Natural killer cell (primary cell): ENCODE measurements at regions not wholly inside any gene's neighbourhood (a gene's known extent, or its start where the extent isn't known, plus 50 kb on each side); places are given as distances from the start of the nearest gene placed in this dataset.

ENCODE experiments used
- ATAC-seq, 3 donors: fragments of 150-1000 bp in 2 of 3; fragments of 200-7000 bp in 1 of 3; cut with Tn5 transposase; 1 replicate in 1 of 3; 2 replicates in 2 of 3; pipeline ENCODE4 v1.10.0; 2021; ENCODE audit warnings: mild to moderate bottlenecking in 2 of 3, moderate library complexity in 2 of 3
- DNase-seq, 2 donors: peaks; one replicate each; pipeline versions ENCODE4 v3.0.0 to v3.0.0-alpha.2; 2013 to 2021; ENCODE audit warnings: mixed read lengths in 1 of 2
- H3K27ac ChIP-seq: one replicate; pipeline ENCODE4 v1.5.1; 2013; ENCODE audit warnings: mild to moderate bottlenecking, low read length
- H3K27me3 ChIP-seq: one replicate; pipeline ENCODE4 v1.6.1; 2013; ENCODE audit warnings: low read length; ENCODE audit not compliant: control insufficient read depth, insufficient read depth
- H3K36me3 ChIP-seq: one replicate; pipeline ENCODE4 v1.6.1; 2013; ENCODE audit warnings: low read length; ENCODE audit not compliant: control insufficient read depth, insufficient read depth
- H3K4me1 ChIP-seq: one replicate; pipeline ENCODE4 v1.6.1; 2013; ENCODE audit warnings: low read length; ENCODE audit not compliant: control insufficient read depth, insufficient read depth
- H3K4me3 ChIP-seq: one replicate; pipeline ENCODE4 v1.5.1; 2013; ENCODE audit warnings: low read length
- H3K9me3 ChIP-seq: one replicate; pipeline ENCODE4 v1.6.1; 2013; ENCODE audit warnings: low read length; ENCODE audit not compliant: control insufficient read depth, insufficient read depth
- H3K27ac Mint-ChIP-seq, 2 donors: one replicate each; pipeline ENCODE4 v1.8.0; 2022; ENCODE audit warnings: mild to moderate bottlenecking in 2 of 2, mixed read lengths in 2 of 2, moderate library complexity in 1 of 2
- H3K27me3 Mint-ChIP-seq, 2 donors: one replicate each; pipeline ENCODE4 v1.8.0; 2022; ENCODE audit warnings: low read depth in 2 of 2, mixed read lengths in 2 of 2
- H3K36me3 Mint-ChIP-seq: one replicate; pipeline ENCODE4 v1.8.0; 2022; ENCODE audit warnings: mixed read lengths
- H3K4me1 Mint-ChIP-seq, 2 donors: one replicate each; pipeline ENCODE4 v1.8.0; 2022; ENCODE audit warnings: mixed read lengths in 2 of 2
- H3K4me3 Mint-ChIP-seq: one replicate; pipeline ENCODE4 v1.8.0; 2022; ENCODE audit warnings: mild to moderate bottlenecking, moderate library complexity, mixed read lengths
- H3K9me3 Mint-ChIP-seq, 2 donors: one replicate each; pipeline ENCODE4 v1.8.0; 2022; ENCODE audit warnings: mixed read lengths in 2 of 2
- CTCF ChIP-seq: fragments of 200-600 bp; IDR thresholded peaks from one replicate; pipeline ENCODE4 v1.8.0; 2022; ENCODE audit warnings: antibody characterized with exemption
- WGBS: methylation state at CpG from one replicate; pipeline ENCODE4 v1.1.7; 2013; ENCODE audit warnings: missing lambda C conversion rate; ENCODE audit not compliant: insufficient coverage; 5-methylcytosine and 5-hydroxymethylcytosine counted together
- intact Hi-C: fragments of 100-400 bp; cut with micrococcal nuclease; formaldehyde crosslinking; loops from one replicate; pipeline ENCODE4 v1.14.2; 2022

DNA sequence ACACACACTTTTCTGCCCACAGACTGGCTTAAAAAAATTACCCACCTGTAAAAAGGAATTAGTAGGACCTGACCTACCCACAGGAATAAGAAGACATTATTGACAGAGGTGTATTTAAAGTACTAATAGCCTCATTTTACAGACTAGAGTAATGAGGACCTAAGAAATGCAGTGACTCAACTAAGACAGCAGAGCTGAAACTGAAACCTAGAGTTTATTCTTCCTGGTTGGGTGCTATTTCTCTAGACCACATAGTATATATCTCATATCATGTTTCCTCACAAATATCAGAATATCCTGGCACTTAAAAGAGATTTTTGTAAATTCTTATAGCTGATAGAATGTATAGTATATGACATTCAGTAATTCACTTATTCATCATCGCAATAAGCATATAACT is 435.0 kb downstream of the MAGEE1 start:
- no peak overlapping the region for H3K27ac Mint-ChIP-seq
- H3K36me3 Mint-ChIP-seq: no peaks in the 10 kb centered on the region
- no CpG with 5 or more reads among the region's 1 CpG for WGBS
- no peaks in the 10 kb centered on the region for H3K4me1 ChIP-seq
- ATAC-seq: no peak
- H3K4me3 ChIP-seq: no peak overlapping the region
- no peaks in the 10 kb centered on the region for H3K4me1 Mint-ChIP-seq
- H3K27me3 ChIP-seq: no peaks in the 10 kb centered on the region
- no peak overlapping the region for H3K27ac ChIP-seq
- no peak for DNase-seq
- no peaks in the 10 kb centered on the region for H3K36me3 ChIP-seq
- no peaks in the 10 kb centered on the region for H3K27me3 Mint-ChIP-seq
- intact Hi-C loops: no loop called here
- no peak for TF ChIP-seq CTCF
- no peaks in the 10 kb centered on the region for H3K9me3 Mint-ChIP-seq
- no peaks in the 10 kb centered on the region for H3K9me3 ChIP-seq
- no peak overlapping the region for H3K4me3 Mint-ChIP-seq

- no peak for TF ChIP-seq CTCF
- intact Hi-C loops: no loop called here
- Mint-ChIP-seq H3K27ac (no peak overlapping the region), H3K27me3 (no peaks in the 10 kb centered on the region), H3K4me3 (no peak overlapping the region), H3K9me3 (peaks cover 6 to 10% of the 10 kb centered on the region in 2 donors), H3K4me1 (no peaks in the 10 kb centered on the region), H3K36me3 (no peaks in the 10 kb centered on the region)
- DNase-seq (no peak), ATAC-seq (no peak)
- H3K36me3 ChIP-seq: no peaks in the 10 kb centered on the region
- H3K4me1 ChIP-seq: no peaks in the 10 kb centered on the region
- WGBS: no CpG with 5 or more reads among the region's 2 CpGs
- H3K27me3 ChIP-seq: no peaks in the 10 kb centered on the region
- no peak overlapping the region for H3K27ac ChIP-seq
- H3K9me3 ChIP-seq: no peaks in the 10 kb centered on the region
- no peak overlapping the region for H3K4me3 ChIP-seq
Observed at GRCh38 chrX:76893930-76894329, 466.4 kb downstream of the MAGEE1 start.

GRCh38 chrX:76915836-76916235 is 488.3 kb downstream of the MAGEE1 start:
- H3K4me1 ChIP-seq: no peaks in the 10 kb centered on the region
- DNase-seq (no peak), ATAC-seq (no peak)
- no peaks in the 10 kb centered on the region for H3K27me3 Mint-ChIP-seq
- H3K36me3 Mint-ChIP-seq: no peaks in the 10 kb centered on the region
- peaks cover under 1 to 3% of the 10 kb centered on the region in 2 donors for H3K9me3 Mint-ChIP-seq
- TF ChIP-seq CTCF: no peak
- H3K4me3 Mint-ChIP-seq: no peak overlapping the region
- intact Hi-C loops: no loop called here
- WGBS: 88% methylated on average over 1 of the region's 4 CpGs
- H3K4me3 ChIP-seq: no peak overlapping the region
- no peak overlapping the region for H3K27ac ChIP-seq
- no peaks in the 10 kb centered on the region for H3K9me3 ChIP-seq
- H3K4me1 Mint-ChIP-seq: no peaks in the 10 kb centered on the region
- H3K27me3 ChIP-seq: no peaks in the 10 kb centered on the region
- no peaks in the 10 kb centered on the region for H3K36me3 ChIP-seq
- H3K27ac Mint-ChIP-seq: no peak overlapping the region

GRCh38 chrX:76918033-76918432 is 490.5 kb downstream of the MAGEE1 start:
- ATAC-seq: no peak
- Histone ChIP-seq H3K27ac (no peak overlapping the region), H3K36me3 (no peaks in the 10 kb centered on the region), H3K4me3 (no peak overlapping the region), H3K9me3 (no peaks in the 10 kb centered on the region), H3K27me3 (no peaks in the 10 kb centered on the region), H3K4me1 (no peaks in the 10 kb centered on the region)
- H3K9me3 Mint-ChIP-seq: no peaks in the 10 kb centered on the region
- no peak overlapping the region for H3K27ac Mint-ChIP-seq
- TF ChIP-seq CTCF: no peak
- no peaks in the 10 kb centered on the region for H3K4me1 Mint-ChIP-seq
- no peak for DNase-seq
- H3K4me3 Mint-ChIP-seq: no peak overlapping the region
- no peaks in the 10 kb centered on the region for H3K27me3 Mint-ChIP-seq
- H3K36me3 Mint-ChIP-seq: no peaks in the 10 kb centered on the region
- 86% methylated on average over 1 of the region's 1 CpG for WGBS
- intact Hi-C loops: no loop called here
